GM18508 (cell line): ENCODE measurements at regions not wholly inside any gene's neighbourhood (a gene's known extent, or its start where the extent isn't known, plus 50 kb on each side); places are given as distances from the start of the nearest gene placed in this dataset.
"Not testable (repeated sequence)": the region's sequence is repeated elsewhere in the genome, so short reads cannot be mapped to it uniquely, and the experiment has no call there.

ENCODE experiments used
- ATAC-seq: cut with Tn5 transposase; IDR thresholded peaks from one replicate; pipeline ENCODE4 v1.9.1; 2021; ENCODE audit warnings: moderate number of reproducible peaks; ENCODE audit not compliant: insufficient read depth, unreplicated experiment

- no peak for ATAC-seq
Measured at GRCh38 chr2:150081775-150082481, 405.5 kb downstream of the RND3 start.

GRCh38 chr2:150076281-150076680 lies 411.2 kb downstream of the RND3 start:
- no peak for ATAC-seq

GRCh38 chr2:150075831-150076230 lies 411.6 kb downstream of the RND3 start:
- ATAC-seq, result no peak

GRCh38 chr2:150066490-150066889 lies 421.0 kb downstream of the RND3 start:
- ATAC-seq, result no peak

- no peak for ATAC-seq
Measured at GRCh38 chr2:150063931-150064548, 423.4 kb downstream of the RND3 start.

- ATAC-seq, result no peak
Measured at GRCh38 chr2:150063432-150063889, 424.0 kb downstream of the RND3 start.

GRCh38 chr2:150062416-150062815 lies 425.1 kb downstream of the RND3 start:
- ATAC-seq, result no peak

- ATAC-seq, result no peak
Measured at GRCh38 chr2:150060341-150060740, 427.1 kb downstream of the RND3 start.

- not testable (repeated sequence) for ATAC-seq
Measured at GRCh38 chr2:150059676-150060075, 427.8 kb downstream of the RND3 start.

GRCh38 chr2:150052457-150052856 lies 435.0 kb downstream of the RND3 start:
- ATAC-seq, result no peak

GRCh38 chr2:150051004-150051403 lies 436.5 kb downstream of the RND3 start:
- ATAC-seq, result peak; percentile 66

- ATAC-seq, result no peak
Measured at GRCh38 chr2:150050036-150050435, 437.4 kb downstream of the RND3 start.

- no peak for ATAC-seq
Measured at GRCh38 chr2:150047620-150048222, 439.7 kb downstream of the RND3 start.

- ATAC-seq, result no peak
Measured at GRCh38 chr2:150046810-150047209, 440.7 kb downstream of the RND3 start.

- no peak for ATAC-seq
Measured at GRCh38 chr2:150046211-150046610, 441.3 kb downstream of the RND3 start.

GRCh38 chr2:150045601-150046000 lies 441.9 kb downstream of the RND3 start:
- ATAC-seq, result no peak

- no peak for ATAC-seq
Measured at GRCh38 chr2:150043172-150043500, 444.3 kb downstream of the RND3 start.

- ATAC-seq, result no peak
Measured at GRCh38 chr2:150042500-150043171, 444.8 kb downstream of the RND3 start.

- ATAC-seq, result no peak
Measured at GRCh38 chr2:150041722-150042425, 445.6 kb downstream of the RND3 start.

- no peak for ATAC-seq
Measured at GRCh38 chr2:150036622-150037021, 449.0 kb upstream of the MMADHC start.

- ATAC-seq, result no peak
Measured at GRCh38 chr2:150034665-150035064, 447.1 kb upstream of the MMADHC start.
